ENCODE measurements at regions not wholly inside any gene's neighbourhood (a gene's known extent, or its start where the extent isn't known, plus 50 kb on each side); places are given as distances from the start of the nearest gene placed in this dataset.

DNA sequence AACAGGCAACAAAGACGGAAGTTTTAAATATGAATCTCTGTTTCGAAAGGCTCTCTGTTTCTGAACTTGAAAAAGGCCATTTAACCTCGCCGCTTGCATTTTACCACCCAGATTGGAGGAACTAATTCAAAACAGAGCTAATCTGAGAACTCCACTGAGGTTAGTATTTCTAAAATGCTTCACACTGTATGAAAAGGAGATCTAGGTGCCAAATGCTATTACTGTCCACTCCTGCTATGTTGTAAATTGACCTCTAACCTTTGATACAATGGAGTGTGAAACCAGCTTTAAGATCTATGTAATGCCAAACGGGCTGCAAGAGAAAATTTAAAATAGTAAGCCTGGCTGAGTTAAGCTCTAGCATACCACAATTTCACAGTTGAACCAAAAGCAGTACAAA is 364.5 kb downstream of the IRS1 start:
- TF ChIP-seq POLR2A (IDR thresholded peaks at IDR 0.05), result no peak
- TF ChIP-seq, protein P1, sequence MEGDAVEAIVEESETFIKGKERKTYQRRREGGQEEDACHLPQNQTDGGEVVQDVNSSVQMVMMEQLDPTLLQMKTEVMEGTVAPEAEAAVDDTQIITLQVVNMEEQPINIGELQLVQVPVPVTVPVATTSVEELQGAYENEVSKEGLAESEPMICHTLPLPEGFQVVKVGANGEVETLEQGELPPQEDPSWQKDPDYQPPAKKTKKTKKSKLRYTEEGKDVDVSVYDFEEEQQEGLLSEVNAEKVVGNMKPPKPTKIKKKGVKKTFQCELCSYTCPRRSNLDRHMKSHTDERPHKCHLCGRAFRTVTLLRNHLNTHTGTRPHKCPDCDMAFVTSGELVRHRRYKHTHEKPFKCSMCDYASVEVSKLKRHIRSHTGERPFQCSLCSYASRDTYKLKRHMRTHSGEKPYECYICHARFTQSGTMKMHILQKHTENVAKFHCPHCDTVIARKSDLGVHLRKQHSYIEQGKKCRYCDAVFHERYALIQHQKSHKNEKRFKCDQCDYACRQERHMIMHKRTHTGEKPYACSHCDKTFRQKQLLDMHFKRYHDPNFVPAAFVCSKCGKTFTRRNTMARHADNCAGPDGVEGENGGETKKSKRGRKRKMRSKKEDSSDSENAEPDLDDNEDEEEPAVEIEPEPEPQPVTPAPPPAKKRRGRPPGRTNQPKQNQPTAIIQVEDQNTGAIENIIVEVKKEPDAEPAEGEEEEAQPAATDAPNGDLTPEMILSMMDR (IDR thresholded peaks at IDR 0.05), result no peak
